ENCODE measurements at regions not wholly inside any gene's neighbourhood (a gene's known extent, or its start where the extent isn't known, plus 50 kb on each side); places are given as distances from the start of the nearest gene placed in this dataset.

- Histone ChIP-seq H3K4me2 (no peak overlapping the region), H3K4me1 (peaks cover 17% of the 10 kb centered on the region), H3K9me3 (no peaks in the 10 kb centered on the region), H3K4me3 (no peak overlapping the region), H3K27ac (no peak overlapping the region)
- 52% methylated on average over 2 of the region's 2 CpGs for WGBS (ENCODE audit: missing lambda C conversion rate)
- ChIA-PET CTCF (no interaction called here), POLR2A (no interaction called here)
- no peak for ATAC-seq
- FAIRE-seq = no peak
- no peak for DNase-seq (ENCODE audit: low read depth in 1 of 2, low spot score in 1 of 2)
- TF ChIP-seq MAFK (IDR thresholded peaks at IDR 0.05; ENCODE audit: partially characterized antibody) (no peak), FOXS1 (CRISPR knock-in tag; IDR thresholded peaks at IDR 0.05) (no peak), GATA3 (IDR thresholded peaks at IDR 0.05; ENCODE audit: borderline replicate concordance) (no peak)
Observed at GRCh38 chr5:121688781-121689180, 162.9 kb upstream of the FTMT start.

DNA sequence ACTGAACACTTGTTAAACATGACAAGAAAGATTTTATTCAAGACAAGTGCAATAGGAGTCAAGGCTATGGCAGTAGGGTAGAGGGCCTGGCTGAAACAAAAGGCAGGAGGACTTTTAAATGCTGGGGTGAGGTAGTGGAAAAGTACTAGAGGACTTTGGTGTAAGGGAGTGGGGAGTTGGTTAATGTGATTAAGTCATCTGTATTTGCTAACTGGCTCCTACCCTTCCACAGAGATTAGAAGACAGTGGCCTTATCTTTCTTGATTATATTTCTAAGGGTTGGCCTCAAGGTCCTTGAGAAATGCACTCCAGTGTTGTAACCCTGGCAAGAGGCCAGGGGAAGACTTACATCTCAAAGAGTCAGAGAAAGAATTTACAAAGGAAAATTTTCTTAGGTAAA is 160.2 kb upstream of the FTMT start:
- Histone ChIP-seq H3K4me1 (peaks cover 17% of the 10 kb centered on the region), H3K4me3 (no peak overlapping the region), H3K9me3 (no peaks in the 10 kb centered on the region), H3K27ac (peak overlapping the region in 1 of 2 experiments; percentile 46; a peak in 2 of 6 replicates), H3K4me2 (peak overlapping the region; percentile 55)
- FAIRE-seq (no peak), ATAC-seq (peak; percentile 60 to 86), DNase-seq (ENCODE audit: low read depth in 1 of 2, low spot score in 1 of 2) (peak in 1 of 2 experiments; percentile 59)
- ChIA-PET POLR2A (no interaction called here), CTCF (no interaction called here)
- TF ChIP-seq CEBPB (IDR thresholded peaks at IDR 0.05) (0 out of 4 replicates have a peak, but pooled peaks have one; percentile 18 to 39), RAD21 (conservative IDR thresholded peaks at IDR 0.05 in 1 of 2, IDR thresholded peaks at IDR 0.05 in 1 of 2) (no peak)

- TF ChIP-seq E2F6 (IDR thresholded peaks at IDR 0.05; ENCODE audit: borderline replicate concordance, low read depth) (no peak), RNF2 (IDR thresholded peaks at IDR 0.05; ENCODE audit: borderline replicate concordance, low read depth) (no peak), SREBF2 (IDR thresholded peaks at IDR 0.05) (no peak), GATA3 (IDR thresholded peaks at IDR 0.05; ENCODE audit: borderline replicate concordance) (no peak), CEBPB (IDR thresholded peaks at IDR 0.05) (no peak), CHD4 (IDR thresholded peaks at IDR 0.05; ENCODE audit: borderline replicate concordance) (no peak), RCOR1 (IDR thresholded peaks at IDR 0.05; ENCODE audit: low read depth, low read length) (no peak), CHD2 (IDR thresholded peaks at IDR 0.05; ENCODE audit: low read length, partially characterized antibody) (no peak), TFCP2L1 (CRISPR knock-in tag; IDR thresholded peaks at IDR 0.05) (no peak), CTCF (IDR thresholded peaks at IDR 0.05) (no peak), SMC3 (IDR thresholded peaks at IDR 0.05) (no peak), JUNB (IDR thresholded peaks at IDR 0.05) (no peak), MAFK (IDR thresholded peaks at IDR 0.05; ENCODE audit: partially characterized antibody) (no peak), RARB (CRISPR knock-in tag; IDR thresholded peaks at IDR 0.05) (no peak), HDAC2 (IDR thresholded peaks at IDR 0.05) (no peak), POLR2AphosphoS2 (conservative IDR thresholded peaks at IDR 0.05; ENCODE audit: low read length) (no peak)
- TF ChIP-seq, protein P1, sequence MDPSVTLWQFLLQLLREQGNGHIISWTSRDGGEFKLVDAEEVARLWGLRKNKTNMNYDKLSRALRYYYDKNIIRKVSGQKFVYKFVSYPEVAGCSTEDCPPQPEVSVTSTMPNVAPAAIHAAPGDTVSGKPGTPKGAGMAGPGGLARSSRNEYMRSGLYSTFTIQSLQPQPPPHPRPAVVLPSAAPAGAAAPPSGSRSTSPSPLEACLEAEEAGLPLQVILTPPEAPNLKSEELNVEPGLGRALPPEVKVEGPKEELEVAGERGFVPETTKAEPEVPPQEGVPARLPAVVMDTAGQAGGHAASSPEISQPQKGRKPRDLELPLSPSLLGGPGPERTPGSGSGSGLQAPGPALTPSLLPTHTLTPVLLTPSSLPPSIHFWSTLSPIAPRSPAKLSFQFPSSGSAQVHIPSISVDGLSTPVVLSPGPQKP (IDR thresholded peaks at IDR 0.05; ENCODE audit: low read depth, low read length) = no peak
- TF ChIP-seq, protein P2, sequence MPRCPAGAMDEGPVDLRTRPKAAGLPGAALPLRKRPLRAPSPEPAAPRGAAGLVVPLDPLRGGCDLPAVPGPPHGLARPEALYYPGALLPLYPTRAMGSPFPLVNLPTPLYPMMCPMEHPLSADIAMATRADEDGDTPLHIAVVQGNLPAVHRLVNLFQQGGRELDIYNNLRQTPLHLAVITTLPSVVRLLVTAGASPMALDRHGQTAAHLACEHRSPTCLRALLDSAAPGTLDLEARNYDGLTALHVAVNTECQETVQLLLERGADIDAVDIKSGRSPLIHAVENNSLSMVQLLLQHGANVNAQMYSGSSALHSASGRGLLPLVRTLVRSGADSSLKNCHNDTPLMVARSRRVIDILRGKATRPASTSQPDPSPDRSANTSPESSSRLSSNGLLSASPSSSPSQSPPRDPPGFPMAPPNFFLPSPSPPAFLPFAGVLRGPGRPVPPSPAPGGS (IDR thresholded peaks at IDR 0.05) = no peak
- FAIRE-seq = no peak
- 18% methylated on average over 2 of the region's 2 CpGs for WGBS (ENCODE audit: missing lambda C conversion rate)
- Histone ChIP-seq H3K9me3 (no peaks in the 10 kb centered on the region), H3K4me2 (peak overlapping the region; percentile 55), H3K27ac (peak overlapping the region in 1 of 2 experiments; percentile 29; a peak in 2 of 6 replicates), H3K4me3 (no peak overlapping the region), H3K4me1 (peaks cover 17% of the 10 kb centered on the region)
- ChIA-PET CTCF (no interaction called here), POLR2A (no interaction called here)
- no peak for ATAC-seq
- DNase-seq (ENCODE audit: low read depth in 1 of 2, low spot score in 1 of 2) = no peak
Observed at GRCh38 chr5:121692158-121692557, 159.5 kb upstream of the FTMT start.
